Coronary artery (tissue), 2 donors: ENCODE measurements at regions not wholly inside any gene's neighbourhood (a gene's known extent, or its start where the extent isn't known, plus 50 kb on each side); places are given as distances from the start of the nearest gene placed in this dataset.

ENCODE experiments used
- DNase-seq: peaks from one replicate; pipeline ENCODE4 v3.0.0-alpha.2; 2017; ENCODE audit warnings: low spot score
- H3K27ac ChIP-seq, 2 donors: fragments of 200-600 bp; sonication (generic); one replicate each; pipeline ENCODE4 v1.5.1; 2016 to 2019
- H3K4me3 ChIP-seq: fragments of 200-600 bp; sonication (generic); 2 replicates; pipeline ENCODE4 v1.5.1; 2016; ENCODE audit warnings: mild to moderate bottlenecking, moderate library complexity
- TF ChIP-seq, protein P1 (sequence below): fragments of 200-600 bp; sonication (generic); IDR thresholded peaks from one replicate; pipeline ENCODE4 v1.5.1; 2019; ENCODE audit warnings: antibody characterized with exemption

DNA sequence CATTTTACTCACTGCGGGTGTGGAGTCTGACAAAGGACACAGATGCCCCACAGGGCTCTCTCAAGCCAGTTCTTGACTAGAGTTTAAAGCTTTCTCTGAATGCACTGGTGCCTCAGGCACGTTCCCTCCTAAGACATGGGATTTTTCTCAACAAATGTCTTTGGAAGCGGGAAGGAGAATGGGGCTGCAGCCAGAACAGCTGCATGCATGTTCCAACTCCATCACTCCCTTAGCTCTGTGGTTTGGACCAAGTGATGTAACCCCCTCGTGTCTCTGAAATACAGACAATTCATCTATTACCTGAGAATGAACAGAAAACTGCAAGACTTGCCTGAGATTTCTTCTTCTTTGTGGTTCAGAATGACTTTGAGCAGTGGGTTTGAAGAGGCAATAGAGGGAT is 141.7 kb upstream of the SERPINE2 start:
- Histone ChIP-seq H3K4me3 (no peak overlapping the region), H3K27ac (no peak overlapping the region)
- DNase-seq: no peak
- TF ChIP-seq, protein P1, sequence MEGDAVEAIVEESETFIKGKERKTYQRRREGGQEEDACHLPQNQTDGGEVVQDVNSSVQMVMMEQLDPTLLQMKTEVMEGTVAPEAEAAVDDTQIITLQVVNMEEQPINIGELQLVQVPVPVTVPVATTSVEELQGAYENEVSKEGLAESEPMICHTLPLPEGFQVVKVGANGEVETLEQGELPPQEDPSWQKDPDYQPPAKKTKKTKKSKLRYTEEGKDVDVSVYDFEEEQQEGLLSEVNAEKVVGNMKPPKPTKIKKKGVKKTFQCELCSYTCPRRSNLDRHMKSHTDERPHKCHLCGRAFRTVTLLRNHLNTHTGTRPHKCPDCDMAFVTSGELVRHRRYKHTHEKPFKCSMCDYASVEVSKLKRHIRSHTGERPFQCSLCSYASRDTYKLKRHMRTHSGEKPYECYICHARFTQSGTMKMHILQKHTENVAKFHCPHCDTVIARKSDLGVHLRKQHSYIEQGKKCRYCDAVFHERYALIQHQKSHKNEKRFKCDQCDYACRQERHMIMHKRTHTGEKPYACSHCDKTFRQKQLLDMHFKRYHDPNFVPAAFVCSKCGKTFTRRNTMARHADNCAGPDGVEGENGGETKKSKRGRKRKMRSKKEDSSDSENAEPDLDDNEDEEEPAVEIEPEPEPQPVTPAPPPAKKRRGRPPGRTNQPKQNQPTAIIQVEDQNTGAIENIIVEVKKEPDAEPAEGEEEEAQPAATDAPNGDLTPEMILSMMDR: no peak

DNA sequence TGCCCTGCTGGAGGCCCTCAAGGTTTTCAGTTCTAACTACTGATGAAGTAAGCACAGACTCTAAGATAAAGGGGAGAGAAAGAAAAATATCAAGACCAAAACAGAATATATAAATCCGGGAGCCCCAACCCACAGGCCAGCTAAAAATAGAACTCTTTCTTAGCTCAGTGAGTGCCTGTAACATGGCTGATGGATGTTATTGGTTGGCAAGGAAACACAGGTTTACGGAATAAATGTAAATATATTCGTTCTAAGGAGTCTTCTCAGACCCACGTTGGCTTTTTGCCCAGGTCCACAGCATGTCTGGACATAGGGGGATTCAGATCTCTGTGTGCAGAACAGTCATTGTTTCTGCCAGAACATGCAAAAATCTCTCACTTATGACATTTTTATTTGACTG is 139.0 kb upstream of the SERPINE2 start:
- no peak overlapping the region for H3K4me3 ChIP-seq
- TF ChIP-seq, protein P1: no peak
- no peak overlapping the region for H3K27ac ChIP-seq
- DNase-seq: no peak

DNA sequence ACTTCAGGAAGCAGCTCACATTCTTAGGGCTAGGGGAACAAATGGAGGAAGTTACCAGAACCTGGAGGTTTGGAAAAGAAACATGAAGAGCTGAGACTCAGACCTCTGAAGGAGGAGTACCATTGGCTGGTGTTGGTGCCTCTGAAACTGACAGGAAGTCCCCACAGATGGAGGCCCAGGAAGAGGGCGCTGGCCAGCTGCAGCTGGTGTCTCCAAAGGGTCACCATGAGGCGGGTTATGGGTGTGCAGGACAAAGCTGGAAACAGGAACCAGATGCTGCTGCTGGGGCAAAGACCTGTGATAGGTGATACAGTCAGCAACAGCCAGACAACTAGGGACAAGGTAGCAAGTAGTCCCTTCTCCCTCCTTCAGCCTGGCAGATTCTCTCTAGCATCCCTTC is 136.5 kb upstream of the SERPINE2 start:
- Histone ChIP-seq H3K4me3 (no peak overlapping the region), H3K27ac (no peak overlapping the region)
- TF ChIP-seq, protein P1: no peak
- DNase-seq: no peak

DNA sequence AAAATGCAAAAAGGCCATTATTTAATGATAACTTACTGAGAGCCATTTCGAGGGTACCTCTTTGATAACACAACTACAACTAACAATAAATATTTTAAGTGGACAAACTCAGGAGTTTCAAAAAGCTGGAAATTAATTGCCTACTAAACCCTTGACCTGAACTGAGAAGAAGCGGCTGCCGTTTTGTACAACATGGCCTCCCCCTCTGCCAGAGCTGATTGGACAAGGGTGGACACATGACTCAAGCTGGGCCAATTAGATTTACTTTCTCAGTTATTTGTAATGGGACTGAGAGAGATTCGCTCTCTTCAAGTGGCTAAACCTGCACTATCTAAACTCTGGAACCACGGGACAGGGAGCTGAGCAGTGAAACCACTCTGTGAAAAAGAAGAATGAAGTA is 135.9 kb upstream of the SERPINE2 start:
- TF ChIP-seq, protein P1: no peak

DNA sequence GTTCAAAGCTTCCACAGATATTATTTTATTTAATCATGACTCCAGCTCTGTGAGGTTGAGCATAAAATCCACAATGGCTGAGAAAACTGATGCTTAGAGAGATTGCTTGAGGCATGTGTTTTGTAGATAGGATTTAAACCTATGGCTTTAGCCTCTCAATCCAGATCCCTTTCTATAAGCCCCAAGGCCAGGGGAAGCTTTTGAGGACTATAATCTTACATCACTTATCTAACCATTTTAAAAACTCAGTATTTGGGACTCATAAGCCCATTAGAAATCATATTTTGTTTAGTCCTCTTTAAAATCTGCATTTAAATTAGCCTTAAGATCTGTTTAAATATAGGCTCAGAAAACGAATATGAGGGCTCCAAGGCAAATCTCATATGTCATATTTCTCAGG is 135.4 kb upstream of the SERPINE2 start:
- DNase-seq: no peak
- H3K27ac ChIP-seq: no peak overlapping the region

More for the DNA sequence above, 135.9 kb upstream of the SERPINE2 start:
- H3K4me3 ChIP-seq: no peak overlapping the region
- no peak overlapping the region for H3K27ac ChIP-seq
- DNase-seq: no peak

DNA sequence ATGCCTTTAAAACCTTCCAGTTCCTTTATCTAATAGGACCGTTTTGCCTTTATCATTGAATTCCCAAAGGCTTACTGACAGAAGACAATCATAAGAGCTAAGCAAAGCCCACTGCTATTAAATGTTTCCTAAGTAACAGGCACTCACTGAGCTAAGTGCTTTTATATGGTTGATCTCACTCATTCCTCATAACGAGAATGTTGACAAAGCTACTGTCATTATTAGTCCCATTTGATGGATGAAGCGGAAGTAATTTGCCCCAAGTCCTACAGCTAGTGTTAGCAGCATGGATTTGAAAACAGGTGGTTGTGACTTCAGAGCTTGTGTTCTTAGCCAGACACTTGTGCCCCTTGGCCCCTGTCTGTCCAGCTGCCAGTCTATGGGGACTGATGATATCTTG is 134.8 kb upstream of the SERPINE2 start:
- H3K27ac ChIP-seq: no peak overlapping the region
- DNase-seq: no peak
- TF ChIP-seq, protein P1: no peak
- no peak overlapping the region for H3K4me3 ChIP-seq

More for the DNA sequence above, 135.4 kb upstream of the SERPINE2 start:
- no peak overlapping the region for H3K4me3 ChIP-seq
- TF ChIP-seq, protein P1: no peak

DNA sequence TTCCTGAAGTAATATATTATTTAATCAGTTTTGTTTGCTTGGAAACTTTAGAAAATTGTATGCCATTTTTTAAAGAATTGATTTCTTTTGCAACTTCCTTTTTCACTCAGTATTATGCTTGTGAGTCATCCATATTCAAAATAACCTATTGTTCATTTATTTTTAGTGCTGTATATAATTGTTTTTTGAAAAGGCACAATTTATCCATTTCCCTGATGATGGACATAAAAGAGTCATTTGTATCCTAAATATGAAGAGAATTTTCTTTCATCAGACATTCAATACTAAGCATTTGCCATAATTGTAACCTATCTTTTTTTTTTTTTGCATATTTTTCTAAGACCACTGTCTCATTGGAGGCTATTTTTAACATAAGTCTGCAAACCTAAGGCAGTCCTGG is 134.1 kb upstream of the SERPINE2 start:
- TF ChIP-seq, protein P1: no peak
- no peak for DNase-seq
- no peak overlapping the region for H3K4me3 ChIP-seq
- no peak overlapping the region for H3K27ac ChIP-seq
